IMR-90 (cell line): ENCODE measurements at regions not wholly inside any gene's neighbourhood (a gene's known extent, or its start where the extent isn't known, plus 50 kb on each side); places are given as distances from the start of the nearest gene placed in this dataset.

Source experiments
- ATAC-seq: fragments of 200-7000 bp; cut with Tn5 transposase; 2 replicates; pipeline ENCODE4 v1.9.1; 2020; ENCODE audit warnings: low read depth, mild to moderate bottlenecking, moderate library complexity
- BruUV-seq: library from RNA; stranded (reverse); fragments of 400-500 nt; replicated peaks from 2 replicates; lab custom pipeline; 2021; lab: Mats Ljungman, UMichigan
- CTCF ChIA-PET: fragments of 300-600 bp; formaldehyde crosslinking; extraction: SDS; loops from one replicate; lab custom pipeline; 2021; ENCODE audit warnings: antibody characterized with exemption; lab: Yijun Ruan, JAX
- POLR2A ChIA-PET: fragments of 300-600 bp; sonication (Branson Sonifier 250); formaldehyde crosslinking; loops from one replicate; lab custom pipeline; 2022; ENCODE audit warnings: antibody characterized with exemption; ENCODE audit not compliant: unreplicated experiment; lab: Charles Lee
- DNase-seq: peaks from one replicate; pipeline ENCODE4 v3.0.0; 2013
- H2AFZ ChIP-seq: replicated peaks from 2 replicates; pipeline ENCODE3; 2013; ENCODE audit warnings: low read length, mild to moderate bottlenecking; ENCODE audit not compliant: poor library complexity
- H2AK5ac ChIP-seq: 2 replicates; pipeline ENCODE4 v1.6.1; 2013; ENCODE audit warnings: low read depth, low read length, inconsistent platforms
- H2AK9ac ChIP-seq: replicated peaks from 2 replicates; pipeline ENCODE3; 2013; ENCODE audit warnings: mild to moderate bottlenecking, low read depth, low read length, moderate library complexity; ENCODE audit not compliant: poor library complexity
- H2BK120ac ChIP-seq: 2 replicates; pipeline ENCODE4 v1.6.1; 2013; ENCODE audit warnings: low read depth, low read length, inconsistent platforms
- H2BK15ac ChIP-seq: 3 replicates; pipeline ENCODE4 v1.6.1; 2013; ENCODE audit warnings: low read depth, low read length, inconsistent platforms
- H2BK20ac ChIP-seq: 2 replicates; pipeline ENCODE4 v1.6.1; 2013; ENCODE audit warnings: low read depth, mild to moderate bottlenecking, inconsistent platforms, low read length, moderate library complexity
- H2BK5ac ChIP-seq: 2 replicates; pipeline ENCODE4 v1.6.1; 2013; ENCODE audit warnings: mild to moderate bottlenecking, low read depth, low read length, inconsistent platforms; ENCODE audit not compliant: poor library complexity, severe bottlenecking
- H3K14ac ChIP-seq: replicated peaks from 2 replicates; pipeline ENCODE4 v1.6.1; 2013; ENCODE audit warnings: low read depth, low read length, inconsistent platforms
- H3K18ac ChIP-seq: 2 replicates; pipeline ENCODE4 v1.6.1; 2013; ENCODE audit warnings: low read depth, low read length, control low read depth
- H3K23ac ChIP-seq: 2 replicates; pipeline ENCODE4 v1.6.1; 2013; ENCODE audit warnings: low read depth, low read length, inconsistent platforms
- H3K27ac ChIP-seq: 2 replicates; pipeline ENCODE4 v1.5.1; 2013; ENCODE audit warnings: mild to moderate bottlenecking, control low read depth, low read length; ENCODE audit not compliant: insufficient read depth
- H3K27me3 ChIP-seq: 2 replicates; pipeline ENCODE4 v1.6.1; 2013; ENCODE audit warnings: low read length; ENCODE audit not compliant: control insufficient read depth, insufficient read depth
- H3K36me3 ChIP-seq: 2 replicates; pipeline ENCODE4 v1.6.1; 2013; ENCODE audit warnings: low read length, mixed read lengths; ENCODE audit not compliant: control insufficient read depth, insufficient read depth
- H3K4ac ChIP-seq: 2 replicates; pipeline ENCODE4 v1.6.1; 2013; ENCODE audit warnings: low read depth, low read length, inconsistent platforms
- H3K4me1 ChIP-seq: 2 replicates; pipeline ENCODE4 v1.6.1; 2013; ENCODE audit warnings: low read length, mixed read lengths; ENCODE audit not compliant: control insufficient read depth, insufficient read depth
- H3K4me2 ChIP-seq: 2 replicates; pipeline ENCODE4 v1.6.1; 2013; ENCODE audit warnings: low read depth, mild to moderate bottlenecking, control low read depth, low read length, moderate library complexity
- H3K4me3 ChIP-seq: 2 replicates; pipeline ENCODE4 v1.5.1; 2013; ENCODE audit warnings: low read depth, mild to moderate bottlenecking, control low read depth, low read length, moderate library complexity; ENCODE audit not compliant: insufficient read depth
- H3K56ac ChIP-seq: 2 replicates; pipeline ENCODE4 v1.6.1; 2013; ENCODE audit warnings: low read length, inconsistent platforms; ENCODE audit not compliant: insufficient read depth; ENCODE audit errors: extremely low read depth
- H3K79me1 ChIP-seq, 2 experiments: 2 replicates each; pipeline ENCODE4 v1.6.1; 2013; ENCODE audit warnings: low read length in 2 of 2, inconsistent platforms in 1 of 2, low read depth in 1 of 2
- H3K9ac ChIP-seq: 2 replicates; pipeline ENCODE4 v1.6.1; 2013; ENCODE audit warnings: low read depth, low read length, control low read depth
- H3K9me1 ChIP-seq: 2 replicates; pipeline ENCODE4 v1.6.1; 2013; ENCODE audit warnings: low read length, inconsistent platforms; ENCODE audit not compliant: insufficient read depth
- H3K9me3 ChIP-seq: 2 replicates; pipeline ENCODE4 v1.6.1; 2013; ENCODE audit warnings: low read length; ENCODE audit not compliant: control insufficient read depth, insufficient read depth
- H4K20me1 ChIP-seq: 2 replicates; pipeline ENCODE4 v1.6.1; 2013; ENCODE audit warnings: low read length, inconsistent platforms; ENCODE audit not compliant: insufficient read depth
- H4K5ac ChIP-seq: 2 replicates; pipeline ENCODE4 v1.6.1; 2013; ENCODE audit warnings: mild to moderate bottlenecking, low read depth, low read length, control low read depth
- H4K8ac ChIP-seq, 2 experiments: 2 replicates each; pipeline ENCODE4 v1.6.1; 2013; ENCODE audit warnings: low read depth in 2 of 2, low read length in 2 of 2, control low read depth in 1 of 2, inconsistent platforms in 1 of 2
- H4K91ac ChIP-seq: 2 replicates; pipeline ENCODE4 v1.6.1; 2013; ENCODE audit warnings: low read depth, low read length, inconsistent platforms; ENCODE audit not compliant: insufficient read depth
- BHLHE40 ChIP-seq: fragments of 150-350 bp; IDR thresholded peaks from 2 replicates; pipeline ENCODE4 v1.6.1; 2016; ENCODE audit warnings: mild to moderate bottlenecking, low read depth, low read length
- CEBPB ChIP-seq: IDR thresholded peaks from 2 replicates; pipeline ENCODE4 v1.6.1; 2012; ENCODE audit warnings: low read depth, low read length, improper control_type of control experiment
- CHD1 ChIP-seq: IDR thresholded peaks from 2 replicates; pipeline ENCODE4 v1.6.1; 2012; ENCODE audit warnings: low read depth, low read length, improper control_type of control experiment
- CTCF ChIP-seq: conservative IDR thresholded peaks from 2 replicates; pipeline ENCODE4 v1.5.1; 2012; ENCODE audit warnings: mild to moderate bottlenecking, low read depth, low read length, improper control_type of control experiment
- FOS ChIP-seq: fragments of 150-350 bp; IDR thresholded peaks from 2 replicates; pipeline ENCODE4 v1.6.1; 2016; ENCODE audit warnings: low read depth, low read length
- MAFK ChIP-seq: IDR thresholded peaks from 2 replicates; pipeline ENCODE4 v1.6.1; 2012; ENCODE audit warnings: low read depth, low read length, improper control_type of control experiment
- MXI1 ChIP-seq: IDR thresholded peaks from 2 replicates; pipeline ENCODE4 v1.6.1; 2012; ENCODE audit warnings: low read depth, mild to moderate bottlenecking, low read length, moderate library complexity, borderline replicate concordance
- NFE2L2 ChIP-seq: fragments of 150-350 bp; IDR thresholded peaks from 2 replicates; pipeline ENCODE4 v1.6.1; 2016; ENCODE audit warnings: low read depth, mild to moderate bottlenecking, low read length
- POLR2A ChIP-seq: IDR thresholded peaks from 2 replicates; pipeline ENCODE4 v1.6.1; 2012; ENCODE audit warnings: mild to moderate bottlenecking, low read depth, low read length
- RAD21 ChIP-seq: IDR thresholded peaks from 2 replicates; pipeline ENCODE4 v1.6.1; 2012; ENCODE audit warnings: low read length, improper control_type of control experiment
- RCOR1 ChIP-seq: IDR thresholded peaks from 2 replicates; pipeline ENCODE4 v1.6.1; 2012; ENCODE audit warnings: mild to moderate bottlenecking, low read length, improper control_type of control experiment; ENCODE audit not compliant: insufficient replicate concordance
- RFX5 ChIP-seq: IDR thresholded peaks from 2 replicates; pipeline ENCODE4 v1.8.0; 2012; ENCODE audit warnings: low read depth, mild to moderate bottlenecking, low read length, moderate library complexity
- USF2 ChIP-seq: fragments of 150-350 bp; IDR thresholded peaks from 2 replicates; pipeline ENCODE4 v1.6.1; 2017; ENCODE audit warnings: mild to moderate bottlenecking, antibody characterized with exemption, low read length, low read depth
- WGBS, 2 experiments: methylation state at CpG; one replicate each; pipeline versions ENCODE4 v1.1.5 to v1.1.7; 2013; ENCODE audit warnings: missing lambda C conversion rate in 2 of 2; ENCODE audit not compliant: insufficient read length in 1 of 2; ENCODE audit errors: extremely low coverage in 2 of 2; 5-methylcytosine and 5-hydroxymethylcytosine counted together
- dilution Hi-C: fragments of 300-500 bp; cut with HindIII; formaldehyde crosslinking; loops from one replicate; pipeline ENCODE4 v1.14.3; 2018; ENCODE audit warnings: low sequenced_read_pairs; ENCODE audit not compliant: unreplicated experiment
- in situ Hi-C: fragments of 300-500 bp; cut with MboI; formaldehyde crosslinking; loops from 3 replicates; pipeline ENCODE4 v1.14.3; 2019; ENCODE audit warnings: low sequenced_read_pairs, inconsistent platforms, mixed read lengths
- intact Hi-C: fragments of 100-400 bp; cut with micrococcal nuclease; formaldehyde crosslinking; loops from 2 replicates; pipeline ENCODE4 v1.10.0; 2022
- TF ChIP-seq, protein P1 (sequence below): fragments of 150-350 bp; IDR thresholded peaks from 2 replicates; pipeline ENCODE4 v1.6.1; 2016; ENCODE audit warnings: low read depth, mild to moderate bottlenecking, low read length, moderate library complexity, borderline replicate concordance

GRCh38 chr1:57707631-57708030 lies 283.8 kb upstream of the DAB1 start:
- no peak overlapping the region for H4K8ac ChIP-seq
- H3K23ac ChIP-seq, result no peak overlapping the region
- no peaks in the 10 kb centered on the region for H3K27me3 ChIP-seq
- WGBS, 2 experiments, result no CpG with 5 or more reads among the region's 1 CpG
- no peak overlapping the region for H3K18ac ChIP-seq
- H2AK5ac ChIP-seq, result no peak overlapping the region
- H4K91ac ChIP-seq, result no peak overlapping the region
- TF ChIP-seq MXI1 (no peak), RCOR1 (no peak), NFE2L2 (no peak), FOS (no peak), CHD1 (no peak), RFX5 (no peak), MAFK (no peak), CEBPB (no peak), USF2 (no peak), CTCF (no peak), POLR2A (no peak), RAD21 (no peak), BHLHE40 (no peak)
- TF ChIP-seq, protein P1, sequence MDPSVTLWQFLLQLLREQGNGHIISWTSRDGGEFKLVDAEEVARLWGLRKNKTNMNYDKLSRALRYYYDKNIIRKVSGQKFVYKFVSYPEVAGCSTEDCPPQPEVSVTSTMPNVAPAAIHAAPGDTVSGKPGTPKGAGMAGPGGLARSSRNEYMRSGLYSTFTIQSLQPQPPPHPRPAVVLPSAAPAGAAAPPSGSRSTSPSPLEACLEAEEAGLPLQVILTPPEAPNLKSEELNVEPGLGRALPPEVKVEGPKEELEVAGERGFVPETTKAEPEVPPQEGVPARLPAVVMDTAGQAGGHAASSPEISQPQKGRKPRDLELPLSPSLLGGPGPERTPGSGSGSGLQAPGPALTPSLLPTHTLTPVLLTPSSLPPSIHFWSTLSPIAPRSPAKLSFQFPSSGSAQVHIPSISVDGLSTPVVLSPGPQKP, result no peak
- H3K14ac ChIP-seq, result no peak overlapping the region
- H3K36me3 ChIP-seq, result no peaks in the 10 kb centered on the region
- H3K4me3 ChIP-seq, result no peak overlapping the region
- H3K4ac ChIP-seq, result no peak overlapping the region
- no peak overlapping the region for H2BK15ac ChIP-seq
- H2BK20ac ChIP-seq, result no peak overlapping the region
- H2BK120ac ChIP-seq, result no peak overlapping the region
- in situ Hi-C loops, result no loop called here
- H4K5ac ChIP-seq, result no peak overlapping the region
- H3K79me1 ChIP-seq, result no peaks in the 10 kb centered on the region
- no peak overlapping the region for H2BK5ac ChIP-seq
- dilution Hi-C loops, result no loop called here
- no peak overlapping the region for H3K27ac ChIP-seq
- DNase-seq, result no peak
- no TSS peak for BruUV-seq
- H3K9me3 ChIP-seq, result no peaks in the 10 kb centered on the region
- no peak overlapping the region for H2AFZ ChIP-seq
- H3K9ac ChIP-seq, result no peak overlapping the region
- H3K56ac ChIP-seq, result no peak overlapping the region
- CTCF ChIA-PET, result no interaction called here
- H3K4me1 ChIP-seq, result no peaks in the 10 kb centered on the region
- no peak for ATAC-seq
- no peak overlapping the region for H3K4me2 ChIP-seq
- POLR2A ChIA-PET, result no interaction called here
- no peak overlapping the region for H2AK9ac ChIP-seq
- intact Hi-C loops, result no loop called here
- no peaks in the 10 kb centered on the region for H3K9me1 ChIP-seq
- no peaks in the 10 kb centered on the region for H4K20me1 ChIP-seq
